Epithelial cell of proximal tubule (primary cell): ENCODE measurements at regions not wholly inside any gene's neighbourhood (a gene's known extent, or its start where the extent isn't known, plus 50 kb on each side); places are given as distances from the start of the nearest gene placed in this dataset.

Experiments used
- DNase-seq: peaks from one replicate; pipeline ENCODE4 v3.0.0-alpha.2; 2011; ENCODE audit warnings: low read depth
- H3K4me3 ChIP-seq: 2 replicates; pipeline ENCODE4 v1.5.1; 2011; ENCODE audit warnings: low read depth, mild to moderate bottlenecking, low read length
- CTCF ChIP-seq: conservative IDR thresholded peaks from 2 replicates; pipeline ENCODE4 v1.5.1; 2012; ENCODE audit warnings: low read depth, mild to moderate bottlenecking, low read length

GRCh38 chr6:66962082-66962481 lies 1255.1 kb upstream of the EYS start:
- no peak overlapping the region for H3K4me3 ChIP-seq
- TF ChIP-seq CTCF: no peak
- DNase-seq: no peak

GRCh38 chr6:66961191-66961590 lies 1254.2 kb upstream of the EYS start:
- no peak for TF ChIP-seq CTCF
- no peak for DNase-seq
- H3K4me3 ChIP-seq: no peak overlapping the region

- TF ChIP-seq CTCF: no peak
Observed at GRCh38 chr6:66949191-66949661, 1242.2 kb upstream of the EYS start.

GRCh38 chr6:66948106-66948505 lies 1241.1 kb upstream of the EYS start:
- no peak overlapping the region for H3K4me3 ChIP-seq
- no peak for TF ChIP-seq CTCF
- DNase-seq: no peak

More at GRCh38 chr6:66949191-66949661, 1242.2 kb upstream of the EYS start:
- H3K4me3 ChIP-seq: no peak overlapping the region
- DNase-seq: no peak

GRCh38 chr6:66940003-66940402 lies 1233.0 kb upstream of the EYS start:
- no peak overlapping the region for H3K4me3 ChIP-seq
- TF ChIP-seq CTCF: no peak
- DNase-seq: no peak

- no peak overlapping the region for H3K4me3 ChIP-seq
- no peak for DNase-seq
- TF ChIP-seq CTCF: no peak
Observed at GRCh38 chr6:66937180-66937579, 1230.2 kb upstream of the EYS start.

- H3K4me3 ChIP-seq: no peak overlapping the region
- no peak for DNase-seq
- TF ChIP-seq CTCF: no peak
Observed at GRCh38 chr6:66935612-66936011, 1228.6 kb upstream of the EYS start.
